ENCODE measurements at regions not wholly inside any gene's neighbourhood (a gene's known extent, or its start where the extent isn't known, plus 50 kb on each side); places are given as distances from the start of the nearest gene placed in this dataset.

GRCh38 chr4:24243641-24244040 lies 340.7 kb downstream of the DHX15 start:
- no peak for ATAC-seq
- Histone ChIP-seq H3K79me2 (ENCODE audit: control insufficient read depth, insufficient read depth, low read length) (no peaks in the 10 kb centered on the region), H3K27ac (ENCODE audit: extremely low read depth, low read depth, low read length) (no peak overlapping the region), H3K9me3 (replicated peaks; ENCODE audit: control insufficient read depth, insufficient read depth, low read depth, low read length) (no peaks in the 10 kb centered on the region), H3K36me3 (ENCODE audit: control insufficient read depth, insufficient read depth, low read length) (no peaks in the 10 kb centered on the region), H3K9me1 (ENCODE audit: control insufficient read depth, insufficient read depth, low read length) (no peaks in the 10 kb centered on the region), H2AFZ (ENCODE audit: low read depth, low read length) (no peak overlapping the region), H3K27me3 (ENCODE audit: control insufficient read depth in 2 of 2, insufficient read depth in 2 of 2, low read length in 2 of 2) (no peaks in the 10 kb centered on the region), H3K4me2 (ENCODE audit: insufficient read depth, low read length) (no peak overlapping the region), H4K20me1 (replicated peaks; ENCODE audit: control insufficient read depth, insufficient read depth, low read length) (no peaks in the 10 kb centered on the region), H3K4me1 (replicated peaks in 1 of 2; ENCODE audit: control insufficient read depth in 2 of 2, insufficient read depth in 2 of 2, low read length in 2 of 2) (no peaks in the 10 kb centered on the region), H3K4me3 (no peak overlapping the region), H3K9ac (ENCODE audit: insufficient read depth in 1 of 2, low read depth in 2 of 2, low read length in 2 of 2) (no peak overlapping the region)
- TF ChIP-seq NCOR1 (IDR thresholded peaks at IDR 0.05) (no peak), SP1 (CRISPR knock-in tag; IDR thresholded peaks at IDR 0.05) (no peak), HMBOX1 (IDR thresholded peaks at IDR 0.05) (no peak)
- in situ Hi-C loops (cut with MboI) (no loop called here), intact Hi-C loops (cut with micrococcal nuclease) (no loop called here)
- 0% methylated on average over 2 of the region's 2 CpGs for WGBS (ENCODE audit: insufficient coverage, low coverage, missing lambda C conversion rate)
- ChIA-PET CTCF (ENCODE audit: low intra/inter-chr PET ratio) (no interaction called here), POLR2A (interaction anchor here (0.6 kb wide), 1 partner anchor 9 kb away, joined by 4 read pairs; no protein-coding TSS in a partner anchor)
- no peak for DNase-seq (ENCODE audit: extremely low read depth in 1 of 4, low spot score in 3 of 4)
- no peak for FAIRE-seq
- BruUV-seq (replicated peaks), result no TSS peak

GRCh38 chr4:24241511-24241910 lies 342.8 kb downstream of the DHX15 start:
- BruUV-seq (replicated peaks), result no TSS peak
- no peak for ATAC-seq
- no peak overlapping the region for H2AFZ ChIP-seq (ENCODE audit: low read depth, low read length)
- no peaks in the 10 kb centered on the region for H4K20me1 ChIP-seq (replicated peaks; ENCODE audit: control insufficient read depth, insufficient read depth, low read length)
- H3K79me2 ChIP-seq (ENCODE audit: control insufficient read depth, insufficient read depth, low read length), result no peaks in the 10 kb centered on the region
- H3K27me3 ChIP-seq (ENCODE audit: control insufficient read depth in 2 of 2, insufficient read depth in 2 of 2, low read length in 2 of 2), result no peaks in the 10 kb centered on the region
- H3K27ac ChIP-seq (ENCODE audit: extremely low read depth, low read depth, low read length), result no peak overlapping the region
- H3K9me3 ChIP-seq (replicated peaks; ENCODE audit: control insufficient read depth, insufficient read depth, low read depth, low read length), result no peaks in the 10 kb centered on the region
- 0% methylated on average over 5 of the region's 5 CpGs for WGBS (ENCODE audit: insufficient coverage, low coverage, missing lambda C conversion rate)
- DNase-seq (ENCODE audit: extremely low read depth in 1 of 4, low spot score in 3 of 4), result no peak
- no peak overlapping the region for H3K4me2 ChIP-seq (ENCODE audit: insufficient read depth, low read length)
- CTCF ChIA-PET (ENCODE audit: low intra/inter-chr PET ratio), result no interaction called here
- no peak overlapping the region for H3K9ac ChIP-seq (ENCODE audit: insufficient read depth in 1 of 2, low read depth in 2 of 2, low read length in 2 of 2)
- no peak for TF ChIP-seq ZNF280B (CRISPR knock-in tag; IDR thresholded peaks at IDR 0.05)
- no peak for TF ChIP-seq ZNF561 (CRISPR knock-in tag; conservative IDR thresholded peaks at IDR 0.05)
- no peak for TF ChIP-seq NR2C2 (CRISPR knock-in tag; IDR thresholded peaks at IDR 0.05)
- TF ChIP-seq NR2C2 (tag; IDR thresholded peaks at IDR 0.05), result no peak
- no peak for FAIRE-seq
- in situ Hi-C loops (cut with MboI) (no loop called here), intact Hi-C loops (cut with micrococcal nuclease) (no loop called here)
- no peaks in the 10 kb centered on the region for H3K36me3 ChIP-seq (ENCODE audit: control insufficient read depth, insufficient read depth, low read length)
- H3K4me3 ChIP-seq, result no peak overlapping the region
- no peaks in the 10 kb centered on the region for H3K9me1 ChIP-seq (ENCODE audit: control insufficient read depth, insufficient read depth, low read length)
- POLR2A ChIA-PET, result interaction anchor here (0.7 kb wide), 1 partner anchor 13 kb away, joined by 3 read pairs; no protein-coding TSS in a partner anchor
- H3K4me1 ChIP-seq (replicated peaks in 1 of 2; ENCODE audit: control insufficient read depth in 2 of 2, insufficient read depth in 2 of 2, low read length in 2 of 2), result no peaks in the 10 kb centered on the region
